GM21381 (cell line): ENCODE measurements at regions not wholly inside any gene's neighbourhood (a gene's known extent, or its start where the extent isn't known, plus 50 kb on each side); places are given as distances from the start of the nearest gene placed in this dataset.

Experiments
- ATAC-seq: cut with Tn5 transposase; IDR thresholded peaks from one replicate; pipeline ENCODE4 v1.9.1; 2021; ENCODE audit warnings: mild to moderate bottlenecking, moderate library complexity; ENCODE audit not compliant: unreplicated experiment

- ATAC-seq = no peak
Measured at GRCh38 chr5:4100739-4101138, 505.1 kb downstream of the IRX1 start.

DNA sequence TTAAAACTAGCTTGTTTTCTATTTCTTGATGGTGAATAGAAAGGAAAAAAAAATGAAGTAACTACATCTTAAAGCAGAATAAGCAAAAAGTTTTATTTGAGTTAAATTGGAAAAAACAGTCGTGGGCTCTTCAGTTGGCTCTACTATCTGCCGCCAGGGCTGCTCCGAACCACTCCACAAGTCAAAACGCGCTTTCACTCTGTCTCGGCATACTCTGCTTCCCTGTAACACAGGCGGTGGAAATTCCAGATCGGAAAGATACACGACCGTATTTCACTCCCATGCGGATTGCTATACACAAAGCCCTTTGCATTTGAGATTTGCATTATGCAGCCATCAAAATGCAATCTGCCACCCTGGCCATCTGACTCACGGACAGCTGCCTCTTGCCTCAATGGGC lies 505.6 kb downstream of the IRX1 start:
- ATAC-seq = no peak

- ATAC-seq = no peak
Measured at GRCh38 chr5:4104831-4105597, 509.4 kb downstream of the IRX1 start.

GRCh38 chr5:4108690-4109089 lies 513.1 kb downstream of the IRX1 start:
- ATAC-seq = no peak

DNA sequence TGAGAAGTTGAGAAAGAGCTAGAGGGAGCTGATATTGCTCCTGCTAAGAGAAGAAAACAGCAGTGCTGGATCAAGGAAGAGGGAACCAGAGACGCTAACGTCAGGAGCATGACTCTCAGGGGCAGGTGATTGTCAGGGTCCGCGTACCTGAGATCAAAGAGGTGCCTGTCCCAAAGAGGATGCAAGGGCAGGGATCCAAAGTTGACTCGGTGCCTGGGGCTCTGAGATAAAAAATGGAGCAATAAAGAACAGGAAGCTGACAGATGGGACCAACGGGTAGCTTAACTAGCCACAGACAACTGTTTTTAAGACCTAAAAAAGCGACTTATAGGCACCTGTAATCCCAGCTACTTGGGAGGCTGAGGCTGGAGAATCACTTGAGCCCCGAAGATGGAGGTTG lies 517.8 kb downstream of the IRX1 start:
- no peak for ATAC-seq

DNA sequence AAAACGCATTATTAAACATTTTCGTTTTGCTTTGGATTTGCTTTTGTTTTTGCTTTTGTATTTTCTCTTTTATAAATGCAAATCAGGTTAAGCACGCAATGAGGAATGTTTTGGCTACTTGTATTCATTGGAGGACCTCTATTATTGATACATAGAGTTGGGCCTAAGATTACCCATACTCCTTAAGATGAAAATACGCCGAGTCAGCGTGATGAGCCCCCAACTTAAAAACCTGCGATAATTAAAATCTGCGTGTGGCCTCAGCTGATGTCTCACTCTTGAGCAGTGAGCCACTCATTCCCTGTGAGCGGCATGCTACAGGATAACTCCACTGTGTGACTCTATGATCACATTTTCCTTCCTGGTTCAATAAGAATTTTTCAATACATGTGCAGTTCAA lies 518.3 kb downstream of the IRX1 start:
- no peak for ATAC-seq

DNA sequence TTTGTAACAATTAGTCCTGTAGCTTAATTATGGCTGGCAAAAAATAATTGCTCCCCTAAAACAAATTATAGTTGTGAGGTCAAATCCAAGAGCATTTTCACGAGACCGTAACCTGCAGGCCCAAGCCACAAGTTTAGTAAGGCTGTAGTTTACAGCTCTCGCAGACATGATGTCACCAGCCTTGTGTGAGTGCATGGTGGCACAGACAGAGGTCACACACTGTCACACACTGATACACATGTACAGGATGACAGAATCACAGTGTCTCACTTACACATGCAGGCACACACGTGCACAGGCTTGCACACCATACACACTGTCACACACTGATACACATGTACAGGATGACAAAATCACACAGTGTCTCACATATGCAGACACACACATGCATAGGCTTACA lies 518.8 kb downstream of the IRX1 start:
- no peak for ATAC-seq

- ATAC-seq = no peak
Measured at GRCh38 chr5:4116834-4117233, 521.2 kb downstream of the IRX1 start.

DNA sequence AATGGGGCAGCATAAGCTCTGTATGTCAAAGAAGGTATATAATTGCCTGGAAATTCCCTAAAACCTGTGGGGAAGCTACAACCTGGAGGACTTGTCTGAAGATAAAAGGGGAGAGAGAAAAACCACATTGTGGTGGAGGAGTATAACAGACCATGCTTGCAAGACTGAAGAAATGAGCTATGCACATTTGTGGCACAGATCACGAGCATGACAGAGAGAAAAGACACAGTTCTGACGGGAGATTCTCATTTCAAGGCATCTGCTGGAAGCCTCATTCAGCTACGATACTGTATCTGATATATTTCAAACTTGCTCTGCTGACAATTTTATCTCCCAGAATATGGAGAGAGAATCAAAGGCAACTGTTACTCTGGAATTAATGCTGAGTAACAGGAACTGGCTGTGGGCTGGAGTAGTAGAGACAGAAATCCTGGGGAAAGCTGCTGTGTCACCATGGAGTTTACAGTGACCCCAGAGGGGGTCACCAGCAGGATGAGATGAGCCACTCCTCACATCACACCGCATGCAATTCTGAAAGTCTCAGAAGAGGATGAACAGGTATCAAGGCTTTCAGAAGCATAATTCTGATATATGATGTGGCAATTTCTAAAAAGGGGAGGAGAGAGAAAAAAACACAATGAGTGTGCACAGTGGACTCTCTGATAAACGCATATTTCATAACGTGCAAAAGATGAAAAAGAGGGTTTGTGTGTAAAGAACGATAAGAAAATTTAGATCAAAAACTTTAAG lies 528.8 kb downstream of the IRX1 start:
- no peak for ATAC-seq

GRCh38 chr5:4128994-4129393 lies 533.4 kb downstream of the IRX1 start:
- no peak for ATAC-seq

GRCh38 chr5:4129523-4129922 lies 533.9 kb downstream of the IRX1 start:
- no peak for ATAC-seq

DNA sequence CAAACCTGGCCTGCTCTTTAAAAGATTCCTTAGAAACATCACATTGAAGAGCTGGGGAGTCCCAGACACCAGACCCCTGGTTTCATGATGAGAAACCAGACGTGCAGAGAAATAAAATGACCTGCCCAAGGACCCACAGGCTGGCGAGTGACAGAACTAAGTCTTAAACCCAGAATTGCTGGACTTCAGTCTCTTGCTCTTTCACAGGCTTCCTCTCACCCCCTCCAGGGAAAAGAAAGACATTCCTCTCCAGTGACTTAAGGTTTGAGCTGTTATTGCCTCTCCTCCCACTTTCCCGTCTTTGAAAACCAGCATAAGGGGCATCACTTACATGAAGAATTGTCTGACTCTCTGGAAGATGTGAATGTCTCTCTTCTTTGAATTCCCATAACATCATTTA lies 535.2 kb downstream of the IRX1 start:
- no peak for ATAC-seq

GRCh38 chr5:4137781-4138180 lies 542.1 kb downstream of the IRX1 start:
- ATAC-seq = no peak

GRCh38 chr5:4142842-4143241 lies 547.2 kb downstream of the IRX1 start:
- ATAC-seq = no peak

DNA sequence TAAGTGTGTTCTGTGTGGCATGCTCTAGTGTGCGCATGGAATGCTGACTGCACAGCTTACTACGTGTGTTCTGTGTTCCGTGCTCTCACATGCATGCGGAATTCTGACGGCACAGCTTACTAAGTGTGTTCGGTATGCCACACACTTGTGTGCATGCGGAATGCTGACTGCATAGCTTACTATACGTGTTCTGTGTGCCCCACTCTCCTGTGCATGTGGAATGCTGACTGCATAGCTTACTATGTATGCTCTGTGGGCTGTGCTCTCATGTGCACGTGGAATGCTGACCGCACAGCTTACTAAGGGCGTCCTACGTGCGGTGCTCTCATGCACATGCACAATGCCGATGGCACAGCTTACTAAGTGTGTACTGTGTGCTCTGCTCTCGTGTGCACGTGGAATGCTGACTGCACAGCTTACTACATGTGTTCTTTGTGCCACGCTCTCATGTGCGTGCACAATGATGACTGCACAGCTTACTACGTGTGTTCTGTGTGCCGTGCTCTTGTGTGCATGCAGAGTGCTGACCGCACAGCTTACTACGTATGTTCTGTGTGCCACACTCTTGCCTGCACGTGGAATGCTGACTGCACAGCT lies 548.9 kb downstream of the IRX1 start:
- no peak for ATAC-seq

DNA sequence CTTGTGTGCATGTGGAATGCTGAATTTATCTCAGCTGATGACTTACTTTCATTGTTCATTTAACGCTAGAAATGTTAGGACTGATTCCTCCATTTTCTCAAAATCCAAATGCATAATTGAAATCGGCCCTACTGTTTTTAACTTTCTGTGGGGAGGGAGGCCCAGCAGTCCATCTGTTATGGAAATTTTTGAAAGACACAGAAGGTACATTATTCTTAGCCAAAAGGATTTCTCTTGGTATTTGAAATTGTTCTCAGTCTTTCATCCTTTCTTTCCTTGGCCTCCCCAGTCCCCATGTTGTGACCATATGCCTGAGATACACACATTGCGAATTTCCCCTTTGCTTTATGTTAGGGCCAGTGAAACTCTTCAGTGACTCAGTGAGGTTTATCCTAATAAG lies 549.9 kb downstream of the IRX1 start:
- no peak for ATAC-seq

- ATAC-seq = no peak
Measured at GRCh38 chr5:4148009-4148408, 552.4 kb downstream of the IRX1 start.

- ATAC-seq = no peak
Measured at GRCh38 chr5:4150067-4150466, 554.4 kb downstream of the IRX1 start.

- ATAC-seq = no peak
Measured at GRCh38 chr5:4156153-4156552, 560.5 kb downstream of the IRX1 start.

GRCh38 chr5:4156889-4157288 lies 561.3 kb downstream of the IRX1 start:
- no peak for ATAC-seq

DNA sequence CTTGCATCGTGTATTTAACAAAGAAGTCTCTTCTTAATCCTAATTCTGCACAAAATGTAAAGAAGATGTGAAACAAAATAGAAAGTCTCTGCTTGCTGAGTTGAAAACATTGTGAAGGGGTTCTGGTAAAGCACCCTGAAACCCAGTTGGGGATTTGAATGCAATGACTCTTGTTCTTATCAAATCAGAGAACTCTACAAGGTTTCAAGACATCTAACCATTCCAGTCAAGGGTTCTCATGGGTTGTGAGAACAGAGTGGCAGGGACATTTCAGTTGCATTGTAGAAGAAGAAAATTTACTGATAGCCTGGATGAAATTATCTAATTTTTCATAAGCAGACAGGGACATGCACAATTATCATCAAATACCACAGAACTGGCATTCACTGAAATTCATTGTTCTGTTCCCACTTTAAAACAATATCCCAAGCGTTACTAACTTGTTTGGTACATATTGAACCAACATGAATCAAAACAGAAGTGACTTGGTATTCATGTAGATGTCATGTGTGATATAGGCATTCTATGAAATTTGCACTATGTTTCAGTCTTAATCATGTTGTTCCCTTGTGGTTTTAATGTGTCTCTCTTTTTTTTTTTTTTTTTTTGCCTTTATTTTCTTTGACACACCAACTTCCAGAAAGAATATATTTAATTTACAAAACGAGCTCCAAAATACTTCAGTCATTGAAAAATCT lies 563.3 kb downstream of the IRX1 start:
- no peak for ATAC-seq

- no peak for ATAC-seq
Measured at GRCh38 chr5:4159681-4160080, 564.0 kb downstream of the IRX1 start.
